ENCODE measurements at regions not wholly inside any gene's neighbourhood (a gene's known extent, or its start where the extent isn't known, plus 50 kb on each side); places are given as distances from the start of the nearest gene placed in this dataset.

GRCh38 chr12:24752763-24753462 is 196.0 kb downstream of the BCAT1 start (continued):
- no peak for TF ChIP-seq ZNF781 (CRISPR knock-in tag; IDR thresholded peaks at IDR 0.05; ENCODE audit: borderline replicate concordance, not compliant biosample characterization)
- TF ChIP-seq EED (CRISPR knock-in tag; IDR thresholded peaks at IDR 0.05), result no peak
- peak; percentile 95 for TF ChIP-seq ZKSCAN1 (IDR thresholded peaks at IDR 0.05; ENCODE audit: low read length)
- TF ChIP-seq STAT6 (CRISPR knock-in tag; IDR thresholded peaks at IDR 0.05; ENCODE audit: borderline replicate concordance), result no peak
- no peak for TF ChIP-seq ZNF710 (CRISPR knock-in tag; IDR thresholded peaks at IDR 0.05; ENCODE audit: borderline replicate concordance)
- no peak for TF ChIP-seq ZNF180 (CRISPR knock-in tag; IDR thresholded peaks at IDR 0.05; ENCODE audit: borderline replicate concordance, low read depth)
- no peak for TF ChIP-seq WIZ (CRISPR knock-in tag; IDR thresholded peaks at IDR 0.05)
- peak; percentile 41; the same call in 1 of the 2 replicates for TF ChIP-seq MED1 (CRISPR knock-in tag; IDR thresholded peaks at IDR 0.05)
- no peak for TF ChIP-seq E2F2 (CRISPR knock-in tag; IDR thresholded peaks at IDR 0.05; ENCODE audit: borderline replicate concordance)
- no peak for TF ChIP-seq FOXA1 (IDR thresholded peaks at IDR 0.05)
- peak; percentile 72 for TF ChIP-seq FOXA1 (CRISPR knock-in tag; IDR thresholded peaks at IDR 0.05)
- TF ChIP-seq RARA (CRISPR knock-in tag; IDR thresholded peaks at IDR 0.05), result peak; percentile 11; the same call in 1 of the 2 replicates
- no peak for TF ChIP-seq NFKB2 (CRISPR knock-in tag; IDR thresholded peaks at IDR 0.05; ENCODE audit: borderline replicate concordance)
- no peak for TF ChIP-seq NFAT5 (CRISPR knock-in tag; IDR thresholded peaks at IDR 0.05)
- TF ChIP-seq SMAD3 (CRISPR knock-in tag; IDR thresholded peaks at IDR 0.05), result no peak
- TF ChIP-seq ATAD3A (CRISPR knock-in tag; IDR thresholded peaks at IDR 0.05), result no peak
- TF ChIP-seq CBX1 (IDR thresholded peaks at IDR 0.05; ENCODE audit: low read depth), result no peak
- no peak; the same call in 1 of the 2 replicates for TF ChIP-seq RXRA (CRISPR knock-in tag; IDR thresholded peaks at IDR 0.05)

Data from HepG2 (cell line).